ENCODE measurements at regions not wholly inside any gene's neighbourhood (a gene's known extent, or its start where the extent isn't known, plus 50 kb on each side); places are given as distances from the start of the nearest gene placed in this dataset.

GRCh38 chr2:727071-727470, 49.9 kb upstream of the TMEM18 start:
- no peak for TF ChIP-seq POLR2A (IDR thresholded peaks at IDR 0.05; ENCODE audit: low read length)
- no peak for TF ChIP-seq GATA1 (IDR thresholded peaks at IDR 0.05; ENCODE audit: low read depth, low read length)

Data from erythroblast (primary cell).